GM13977 (cell line): ENCODE measurements at regions not wholly inside any gene's neighbourhood (a gene's known extent, or its start where the extent isn't known, plus 50 kb on each side); places are given as distances from the start of the nearest gene placed in this dataset.

ENCODE experiments used
- DNase-seq: peaks from one replicate; pipeline ENCODE4 v3.0.0; 2012; ENCODE audit warnings: low spot score
- CTCF ChIP-seq: IDR thresholded peaks from 2 replicates; pipeline ENCODE4 v1.5.1; 2012; ENCODE audit warnings: mild to moderate bottlenecking, control low read depth; ENCODE audit not compliant: insufficient read depth; ENCODE audit errors: extremely low read depth, missing control alignments
- in situ Hi-C: fragments of 300-500 bp; cut with MboI; formaldehyde crosslinking; loops from one replicate; pipeline ENCODE4 v1.12.0; 2022; ENCODE audit warnings: low sequenced_read_pairs, low pct_unique_long_range_greater_than_20kb, mixed read lengths, inconsistent platforms; ENCODE audit not compliant: unreplicated experiment

- TF ChIP-seq CTCF: no peak
- no peak for DNase-seq
- in situ Hi-C loops: no loop called here
These were observed 77.5 kb downstream of the HTR5A start for GRCh38 chr7:155147624-155148023.

DNA sequence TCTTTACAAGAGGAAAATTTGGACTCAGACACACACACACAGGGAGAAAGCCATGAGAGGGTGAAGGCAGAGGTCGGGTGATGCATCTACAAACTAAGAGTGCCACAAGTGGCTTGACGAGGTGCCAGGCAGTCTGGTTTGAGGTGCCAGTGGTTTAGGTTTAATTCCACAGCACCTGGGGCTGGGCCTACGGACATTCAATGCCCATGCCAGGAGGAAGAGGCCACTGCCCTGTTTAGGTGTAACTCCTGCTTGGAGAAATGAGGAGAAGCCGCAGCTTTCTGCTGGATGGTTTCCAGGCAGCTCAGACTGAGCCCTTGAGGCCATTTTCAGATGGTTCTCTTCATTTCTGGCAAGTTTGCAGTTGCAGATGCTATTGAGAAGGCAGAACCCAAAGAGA is 83.6 kb downstream of the HTR5A start:
- no peak for TF ChIP-seq CTCF
- in situ Hi-C loops: no loop called here
- no peak for DNase-seq

DNA sequence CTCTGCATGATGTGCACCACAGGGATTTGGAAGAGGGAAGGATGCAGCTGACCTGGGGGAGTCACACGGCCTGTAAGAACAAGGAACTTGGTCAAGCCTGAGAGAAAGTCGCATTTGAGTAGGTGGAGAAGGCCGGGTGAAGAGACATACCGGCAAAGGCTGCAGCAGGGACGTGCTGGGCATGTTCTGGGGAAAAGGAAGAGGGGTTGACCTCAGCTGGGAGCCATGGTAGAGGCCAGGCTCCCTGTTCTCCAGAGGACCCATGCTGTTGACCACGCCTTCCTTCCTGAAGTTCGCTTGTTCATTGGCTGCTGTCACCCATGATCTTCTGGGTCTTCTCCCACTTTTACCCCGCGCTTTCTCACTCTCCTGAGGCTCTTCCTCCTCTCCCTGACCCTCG is 84.5 kb downstream of the HTR5A start:
- in situ Hi-C loops: no loop called here
- TF ChIP-seq CTCF: no peak
- DNase-seq: no peak

DNA sequence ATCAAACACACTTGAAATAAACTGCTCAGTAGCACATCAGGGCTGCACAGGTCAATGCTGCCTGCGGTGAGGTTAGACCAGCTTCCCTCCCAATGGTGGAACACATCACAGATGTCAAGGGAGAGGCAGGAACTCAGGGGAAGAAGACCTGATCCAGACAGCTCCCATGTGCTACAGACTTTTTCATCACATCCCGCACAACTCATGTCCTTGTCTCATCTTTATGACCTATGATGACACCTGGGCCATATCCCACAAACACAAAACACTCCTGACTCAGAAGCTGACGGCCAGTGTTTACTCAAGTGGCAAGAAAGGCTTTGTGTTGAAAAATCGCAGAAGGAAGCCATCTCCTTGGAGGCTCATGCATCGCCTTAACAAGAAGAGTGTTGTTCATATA is 91.6 kb downstream of the HTR5A start:
- DNase-seq: no peak
- in situ Hi-C loops: no loop called here
- no peak for TF ChIP-seq CTCF

DNA sequence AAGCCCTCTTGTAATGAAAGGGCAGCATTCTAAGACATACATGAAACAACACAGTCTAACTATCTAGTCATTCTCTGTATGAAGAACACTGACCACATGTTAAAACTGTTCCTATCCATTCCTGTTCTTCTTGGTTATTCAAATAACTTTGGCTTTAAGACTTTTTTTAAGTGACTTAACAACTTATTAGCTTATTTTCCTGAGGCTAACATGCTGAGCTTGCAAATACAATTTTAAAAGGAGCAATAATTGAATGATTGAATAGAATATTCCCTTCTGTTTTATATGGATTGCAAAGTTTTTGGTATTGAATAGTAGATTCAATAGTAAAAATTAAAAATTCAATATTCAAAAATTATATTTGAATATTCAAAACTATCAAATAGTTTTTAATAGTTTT is 92.3 kb downstream of the HTR5A start:
- no peak for DNase-seq
- TF ChIP-seq CTCF: no peak
- in situ Hi-C loops: no loop called here

- no peak for DNase-seq
- no peak for TF ChIP-seq CTCF
- in situ Hi-C loops: no loop called here
These were observed 93.6 kb downstream of the HTR5A start for GRCh38 chr7:155163696-155164095.

DNA sequence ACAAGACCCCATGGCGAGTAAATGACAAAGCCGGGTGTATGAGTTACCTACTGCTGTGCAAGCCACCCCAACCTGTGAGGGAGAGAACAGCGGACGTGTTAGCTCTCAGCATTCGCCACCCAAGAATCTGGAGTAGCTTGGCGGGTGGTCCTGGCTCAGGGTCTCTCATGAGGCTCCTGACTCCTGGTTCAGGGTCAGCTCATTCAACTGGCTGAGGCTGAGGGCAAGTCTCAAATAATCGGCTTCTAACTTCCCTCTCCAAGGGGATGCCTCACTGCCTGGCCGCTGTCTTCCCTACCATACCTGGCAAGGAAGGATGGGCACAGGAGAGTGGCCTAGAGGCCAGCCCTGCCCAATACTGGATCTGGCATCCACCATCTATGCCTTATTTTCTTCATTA is 94.2 kb downstream of the HTR5A start:
- DNase-seq: no peak
- TF ChIP-seq CTCF: no peak
- in situ Hi-C loops: no loop called here
